CD4-positive, alpha-beta T cell treated with Interleukin-12 subunit alpha and Interleukin-12 subunit beta, for 1 hour (primary cell): ENCODE measurements at regions not wholly inside any gene's neighbourhood (a gene's known extent, or its start where the extent isn't known, plus 50 kb on each side); places are given as distances from the start of the nearest gene placed in this dataset.

Experiments
- DNase-seq: peaks from one replicate; pipeline ENCODE4 v3.0.0-alpha.2; 2020

- no peak for DNase-seq
These were observed 1080.7 kb downstream of the GRIK2 start for GRCh38 chr6:102474041-102474807.

GRCh38 chr6:102458990-102459389 is 1065.5 kb downstream of the GRIK2 start:
- no peak for DNase-seq

- DNase-seq, result no peak
These were observed 1044.7 kb downstream of the GRIK2 start for GRCh38 chr6:102438171-102438570.

GRCh38 chr6:102417368-102417998 is 1024.0 kb downstream of the GRIK2 start:
- DNase-seq, result no peak

- no peak for DNase-seq
These were observed 1022.4 kb downstream of the GRIK2 start for GRCh38 chr6:102415891-102416290.

- no peak for DNase-seq
These were observed 1018.3 kb downstream of the GRIK2 start for GRCh38 chr6:102411796-102412195.

- DNase-seq, result no peak
These were observed 1014.6 kb downstream of the GRIK2 start for GRCh38 chr6:102407886-102408741.

GRCh38 chr6:102405860-102406259 is 1012.4 kb downstream of the GRIK2 start:
- no peak for DNase-seq

GRCh38 chr6:102402635-102403329 is 1009.3 kb downstream of the GRIK2 start:
- DNase-seq, result no peak

- DNase-seq, result no peak
These were observed 1005.4 kb downstream of the GRIK2 start for GRCh38 chr6:102398788-102399390.

- no peak for DNase-seq
These were observed 997.0 kb downstream of the GRIK2 start for GRCh38 chr6:102390541-102390940.

- no peak for DNase-seq
These were observed 996.5 kb downstream of the GRIK2 start for GRCh38 chr6:102389994-102390393.

- DNase-seq, result no peak
These were observed 994.0 kb downstream of the GRIK2 start for GRCh38 chr6:102387326-102388033.

- DNase-seq, result no peak
These were observed 987.7 kb downstream of the GRIK2 start for GRCh38 chr6:102381203-102381602.

- DNase-seq, result no peak
These were observed 962.7 kb downstream of the GRIK2 start for GRCh38 chr6:102356170-102356569.

GRCh38 chr6:102355578-102355977 is 962.1 kb downstream of the GRIK2 start:
- DNase-seq, result no peak

- no peak for DNase-seq
These were observed 959.0 kb downstream of the GRIK2 start for GRCh38 chr6:102352552-102352951.

GRCh38 chr6:102344769-102345168 is 951.3 kb downstream of the GRIK2 start:
- no peak for DNase-seq

- DNase-seq, result no peak
These were observed 946.8 kb downstream of the GRIK2 start for GRCh38 chr6:102340311-102340710.

- DNase-seq, result no peak
These were observed 940.2 kb downstream of the GRIK2 start for GRCh38 chr6:102333736-102334135.

GRCh38 chr6:102327697-102328225 is 934.3 kb downstream of the GRIK2 start:
- DNase-seq, result no peak

- DNase-seq, result no peak
These were observed 920.2 kb downstream of the GRIK2 start for GRCh38 chr6:102313699-102314098.
